H1 (cell line): ENCODE measurements at regions not wholly inside any gene's neighbourhood (a gene's known extent, or its start where the extent isn't known, plus 50 kb on each side); places are given as distances from the start of the nearest gene placed in this dataset.

Experiments used
- CTCF ChIA-PET: fragments of 300-600 bp; sonication (Branson Sonifier 250); formaldehyde crosslinking; loops from one replicate; lab custom pipeline; 2021; ENCODE audit not compliant: partially characterized antibody; lab: Charles Lee
- POLR2A ChIA-PET: fragments of 300-600 bp; sonication (Branson Sonifier 250); formaldehyde crosslinking; loops from one replicate; lab custom pipeline; 2021; ENCODE audit warnings: inconsistent platforms; ENCODE audit not compliant: partially characterized antibody; lab: Charles Lee
- DNase-seq, 2 experiments: peaks; one replicate each; pipeline versions ENCODE4 v3.0.0 to v3.0.0-alpha.2; 2010 to 2022; ENCODE audit warnings: low spot score in 2 of 2, low read depth in 1 of 2, mixed read lengths in 1 of 2
- FAIRE-seq: peaks from 2 replicates; lab custom pipeline; 2011; peaks lifted over from hg19 to GRCh38; lab: Jason Lieb, UNC
- H2AFZ ChIP-seq: 2 replicates; pipeline ENCODE4 v1.8.1; 2012; ENCODE audit warnings: low read length, inconsistent platforms
- H2AK5ac ChIP-seq: 2 replicates; pipeline ENCODE4 v1.6.1; 2013; ENCODE audit warnings: low read depth, low read length
- H2BK120ac ChIP-seq: replicated peaks from 2 replicates; pipeline ENCODE3; 2013; ENCODE audit warnings: low read depth, low read length, inconsistent platforms
- H2BK12ac ChIP-seq: 2 replicates; pipeline ENCODE4 v1.6.1; 2013; ENCODE audit warnings: low read depth, low read length
- H2BK15ac ChIP-seq: 2 replicates; pipeline ENCODE4 v1.6.1; 2013; ENCODE audit warnings: low read length
- H2BK20ac ChIP-seq: 2 replicates; pipeline ENCODE4 v1.6.1; 2013; ENCODE audit warnings: low read length
- H2BK5ac ChIP-seq: 2 replicates; pipeline ENCODE4 v1.6.1; 2013; ENCODE audit warnings: low read depth, low read length
- H3K14ac ChIP-seq: 2 replicates; pipeline ENCODE4 v1.6.1; 2013; ENCODE audit warnings: inconsistent platforms; ENCODE audit not compliant: insufficient read length
- H3K18ac ChIP-seq: 2 replicates; pipeline ENCODE4 v1.6.1; 2013; ENCODE audit warnings: low read length; ENCODE audit errors: extremely low read depth
- H3K23ac ChIP-seq: 2 replicates; pipeline ENCODE4 v1.6.1; 2013; ENCODE audit warnings: inconsistent platforms; ENCODE audit not compliant: insufficient read length
- H3K23me2 ChIP-seq: 2 replicates; pipeline ENCODE4 v1.6.1; 2013; ENCODE audit warnings: low read depth, low read length
- H3K27ac ChIP-seq: 2 replicates; pipeline ENCODE4 v1.6.1; 2011; ENCODE audit warnings: low read depth, low read length, inconsistent platforms
- H3K27me3 ChIP-seq, 4 experiments: replicated peaks in 1 of 4; 1 replicate in 1 of 4; 2 replicates in 3 of 4; pipeline versions ENCODE4 v1.6.1 to v1.8.1; 2011 to 2013; ENCODE audit warnings: low read length in 3 of 4, mild to moderate bottlenecking in 3 of 4, inconsistent platforms in 2 of 4, mixed read lengths in 2 of 4, moderate library complexity in 1 of 4; ENCODE audit not compliant: control insufficient read depth in 3 of 4, insufficient read depth in 3 of 4; ENCODE audit errors: extremely low read depth in 1 of 4
- H3K36me3 ChIP-seq, 4 experiments: 2 replicates each; pipeline versions ENCODE4 v1.6.1 to v1.8.1; 2011 to 2013; ENCODE audit warnings: mild to moderate bottlenecking in 4 of 4, low read length in 3 of 4, moderate library complexity in 2 of 4, control low read depth in 1 of 4, inconsistent platforms in 1 of 4; ENCODE audit not compliant: insufficient read depth in 4 of 4, control insufficient read depth in 2 of 4
- H3K4ac ChIP-seq: replicated peaks from 2 replicates; pipeline ENCODE3; 2013; ENCODE audit warnings: low read length, low read depth, mixed read lengths, inconsistent platforms; ENCODE audit not compliant: insufficient read length
- H3K4me1 ChIP-seq, 4 experiments: replicated peaks in 1 of 4; 1 replicate in 1 of 4; 2 replicates in 3 of 4; pipeline versions ENCODE4 v1.6.1 to v1.8.1; 2011 to 2013; ENCODE audit warnings: low read length in 3 of 4, inconsistent platforms in 2 of 4, mixed read lengths in 1 of 4; ENCODE audit not compliant: insufficient read depth in 4 of 4, control insufficient read depth in 3 of 4
- H3K4me2 ChIP-seq, 2 experiments: 2 replicates each; pipeline versions ENCODE4 v1.6.1 to v1.8.1; 2011 to 2013; ENCODE audit warnings: low read depth in 2 of 2, low read length in 2 of 2, control low read depth in 1 of 2, inconsistent platforms in 1 of 2, mild to moderate bottlenecking in 1 of 2; ENCODE audit not compliant: insufficient read depth in 1 of 2
- H3K4me3 ChIP-seq, 4 experiments: fragments of 200-600, 300-600 bp in 1 of 4; sonication (generic), shearing (Covaris generic), sonication (Bioruptor Twin) in 1 of 4; 2 replicates each; pipeline versions ENCODE4 v1.5.1 to v1.8.1; 2011 to 2016; ENCODE audit warnings: low read length in 4 of 4, low read depth in 3 of 4, control low read depth in 2 of 4, inconsistent platforms in 2 of 4, mild to moderate bottlenecking in 2 of 4, mixed read lengths in 1 of 4, moderate library complexity in 1 of 4; ENCODE audit not compliant: insufficient read depth in 2 of 4; ENCODE audit errors: extremely low read depth in 1 of 4
- H3K56ac ChIP-seq: replicated peaks from 2 replicates; pipeline ENCODE3; 2013; ENCODE audit warnings: low read depth, mild to moderate bottlenecking, mixed read lengths, low read length, inconsistent platforms; ENCODE audit not compliant: insufficient read length
- H3K79me1 ChIP-seq: 2 replicates; pipeline ENCODE4 v1.6.1; 2013; ENCODE audit warnings: low read depth, low read length, control low read depth
- H3K79me2 ChIP-seq, 2 experiments: 2 replicates each; pipeline versions ENCODE4 v1.6.1 to v1.8.1; 2012 to 2013; ENCODE audit warnings: low read length in 2 of 2, mild to moderate bottlenecking in 2 of 2, inconsistent platforms in 1 of 2; ENCODE audit not compliant: insufficient read depth in 2 of 2, control insufficient read depth in 1 of 2
- H3K9ac ChIP-seq, 4 experiments: replicated peaks in 1 of 4; 1 replicate in 1 of 4; 2 replicates in 3 of 4; pipeline versions ENCODE4 v1.6.1 to v1.8.1; 2011 to 2013; ENCODE audit warnings: low read depth in 3 of 4, low read length in 3 of 4, control low read depth in 2 of 4, mild to moderate bottlenecking in 2 of 4, moderate library complexity in 2 of 4, inconsistent platforms in 1 of 4; ENCODE audit errors: extremely low read depth in 1 of 4
- H3K9me3 ChIP-seq, 2 experiments: 2 replicates each; pipeline versions ENCODE4 v1.6.1 to v1.8.1; 2012 to 2013; ENCODE audit warnings: mild to moderate bottlenecking in 2 of 2, moderate library complexity in 2 of 2, control low read depth in 1 of 2, inconsistent platforms in 1 of 2, low read depth in 1 of 2, low read length in 1 of 2, mixed read lengths in 1 of 2; ENCODE audit not compliant: insufficient read depth in 2 of 2
- H4K20me1 ChIP-seq, 2 experiments: replicated peaks in 1 of 2; 2 replicates each; pipeline versions ENCODE3 to v1.8.1; 2011 to 2013; ENCODE audit warnings: inconsistent platforms in 2 of 2, low read length in 2 of 2, mild to moderate bottlenecking in 1 of 2; ENCODE audit not compliant: insufficient read depth in 2 of 2, control insufficient read depth in 1 of 2
- H4K5ac ChIP-seq: 2 replicates; pipeline ENCODE4 v1.6.1; 2013; ENCODE audit warnings: low read length, low read depth, mixed read lengths, inconsistent platforms; ENCODE audit not compliant: insufficient read length
- H4K8ac ChIP-seq: 2 replicates; pipeline ENCODE4 v1.8.0; 2013; ENCODE audit warnings: mild to moderate bottlenecking, moderate library complexity, low read length, inconsistent platforms; ENCODE audit not compliant: insufficient read depth; ENCODE audit errors: extremely low read depth
- H4K91ac ChIP-seq: replicated peaks from 2 replicates; pipeline ENCODE3; 2013; ENCODE audit warnings: low read length, mixed read lengths, inconsistent platforms; ENCODE audit not compliant: insufficient read length
- BRCA1 ChIP-seq: IDR thresholded peaks from 2 replicates; pipeline ENCODE4 v1.6.1; 2012; ENCODE audit warnings: low read depth, low read length, improper control_type of control experiment
- EP300 ChIP-seq, 2 experiments: IDR thresholded peaks; 1 replicate in 1 of 2; 2 replicates in 1 of 2; pipeline ENCODE4 v1.6.1; 2011 to 2012; ENCODE audit warnings: low read depth in 2 of 2, low read length in 2 of 2, mild to moderate bottlenecking in 2 of 2, borderline replicate concordance in 1 of 2, inconsistent platforms in 1 of 2, moderate library complexity in 1 of 2
- NRF1 ChIP-seq: IDR thresholded peaks from 2 replicates; pipeline ENCODE4 v1.6.1; 2011; ENCODE audit warnings: mild to moderate bottlenecking, low read depth, low read length, improper control_type of control experiment
- POLR2AphosphoS5 ChIP-seq: IDR thresholded peaks from 2 replicates; pipeline ENCODE4 v1.6.1; 2011; ENCODE audit warnings: low read depth, low read length
- POU5F1 ChIP-seq: IDR thresholded peaks from 2 replicates; pipeline ENCODE4 v1.6.1; 2011; ENCODE audit warnings: low read depth, mild to moderate bottlenecking, low read length, moderate library complexity
- RAD21 ChIP-seq, 2 experiments: IDR thresholded peaks in 1 of 2; conservative IDR thresholded peaks in 1 of 2; 2 replicates each; pipeline ENCODE4 v1.6.1; 2011; ENCODE audit warnings: low read depth in 2 of 2, low read length in 2 of 2, improper control_type of control experiment in 1 of 2, inconsistent platforms in 1 of 2, mild to moderate bottlenecking in 1 of 2, moderate library complexity in 1 of 2
- TCF12 ChIP-seq: IDR thresholded peaks from 2 replicates; pipeline ENCODE4 v1.6.1; 2011; ENCODE audit warnings: low read depth, mild to moderate bottlenecking, low read length
- WGBS, 2 experiments: shearing (Covaris generic) in 1 of 2; methylation state at CpG; one replicate each; pipeline versions ENCODE4 v1.1.6 to v1.1.7; 2013 to 2015; ENCODE audit warnings: low lambda C conversion rate in 2 of 2, mixed read lengths in 2 of 2, inconsistent platforms in 1 of 2, low coverage in 1 of 2, missing lambda C conversion rate in 1 of 2; ENCODE audit not compliant: insufficient replicate concordance in 2 of 2, insufficient coverage in 1 of 2, insufficient read length in 1 of 2; ENCODE audit errors: extremely low coverage in 1 of 2, missing lambda C conversion rate in 1 of 2; 5-methylcytosine and 5-hydroxymethylcytosine counted together

- Histone ChIP-seq H4K5ac (no peak overlapping the region), H2BK20ac (no peak overlapping the region), H2AK5ac (no peak overlapping the region), H3K4me1 (no peaks in the 10 kb centered on the region), H3K18ac (no peak overlapping the region), H2BK12ac (no peak overlapping the region), H2BK5ac (no peak overlapping the region), H3K56ac (no peak overlapping the region), H3K36me3 (no peaks in the 10 kb centered on the region), H2AFZ (no peak overlapping the region), H3K79me2 (no peaks in the 10 kb centered on the region), H3K9ac (no peak overlapping the region), H2BK15ac (no peak overlapping the region), H3K14ac (no peak overlapping the region), H3K4ac (no peak overlapping the region), H3K4me2 (no peak overlapping the region), H3K79me1 (no peaks in the 10 kb centered on the region), H3K23me2 (no peaks in the 10 kb centered on the region), H4K8ac (no peak overlapping the region), H4K20me1 (no peaks in the 10 kb centered on the region), H2BK120ac (no peak overlapping the region), H3K9me3 (no peaks in the 10 kb centered on the region), H3K27ac (no peak overlapping the region), H3K4me3 (no peak overlapping the region), H4K91ac (no peak overlapping the region), H3K23ac (no peak overlapping the region), H3K27me3 (no peaks in the 10 kb centered on the region)
- CTCF ChIA-PET = no interaction called here
- DNase-seq = no peak
- POLR2A ChIA-PET = no interaction called here
- 71% methylated on average over 4 of the region's 4 CpGs; no CpG with 5 or more reads in 1 of the 2 experiments for WGBS, 2 experiments
- no peak for FAIRE-seq
- no peak for TF ChIP-seq RAD21 (IDR thresholded peaks at IDR 0.05 in 1 of 2, conservative IDR thresholded peaks at IDR 0.05 in 1 of 2; ENCODE audit: low read depth in 2 of 2, low read length in 2 of 2)
- TF ChIP-seq NRF1 = no peak
- TF ChIP-seq TCF12 = no peak
- no peak for TF ChIP-seq POU5F1
- TF ChIP-seq EP300 (IDR thresholded peaks at IDR 0.05; ENCODE audit: borderline replicate concordance in 1 of 2, low read depth in 2 of 2, low read length in 2 of 2) = no peak
- TF ChIP-seq POLR2AphosphoS5 = no peak
- no peak for TF ChIP-seq BRCA1
Measured at GRCh38 chr13:108113407-108113806, 101.9 kb downstream of the LIG4 start.
